NCI-H526 treated with DMSO at 0.1 percent for 48 hours (cell line): ENCODE measurements at regions not wholly inside any gene's neighbourhood (a gene's known extent, or its start where the extent isn't known, plus 50 kb on each side); places are given as distances from the start of the nearest gene placed in this dataset.

Experiments
- DNase-seq: peaks from one replicate; lab custom pipeline; 2025; lab: John Stamatoyannopoulos, UW

DNA sequence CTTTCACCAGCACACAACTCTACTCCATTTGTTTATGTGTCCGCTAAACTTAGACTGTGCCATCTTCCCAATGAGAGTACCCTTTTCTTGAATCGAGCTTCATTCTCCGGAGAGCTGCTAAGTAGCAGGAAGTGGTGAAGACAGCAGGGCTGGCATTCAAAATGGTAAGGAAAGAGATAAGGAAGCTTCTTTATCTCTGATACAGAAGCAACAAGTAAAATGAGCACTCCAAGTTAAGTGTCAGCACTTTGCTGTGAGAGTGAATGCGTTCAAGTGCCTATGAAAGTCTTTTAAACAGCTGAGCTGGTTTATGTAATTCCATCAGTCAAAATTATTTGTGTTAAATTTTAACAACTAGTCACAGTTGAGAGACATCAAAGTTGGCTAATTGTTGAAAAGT, 386.8 kb upstream of the PTPRD start:
- DNase-seq: no peak

DNA sequence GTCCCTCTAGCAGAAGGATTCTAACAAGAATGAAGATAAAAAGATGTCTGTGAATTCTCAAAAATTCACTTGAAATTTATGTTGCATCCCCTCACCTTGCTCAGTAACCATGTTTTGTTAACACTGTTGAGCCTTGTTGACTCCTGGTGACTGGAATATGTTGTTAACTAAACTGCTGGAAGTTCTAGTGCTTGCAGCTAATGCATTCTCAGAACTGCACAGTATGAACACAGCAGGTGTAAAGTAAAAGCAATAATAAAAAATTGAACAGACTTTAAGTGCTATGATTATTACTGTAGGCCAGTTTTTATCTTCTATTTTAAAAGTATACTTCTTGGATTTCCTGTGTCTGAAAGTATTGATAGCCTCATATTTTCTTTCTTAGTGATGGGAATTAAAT, 388.7 kb upstream of the PTPRD start:
- no peak for DNase-seq

DNA sequence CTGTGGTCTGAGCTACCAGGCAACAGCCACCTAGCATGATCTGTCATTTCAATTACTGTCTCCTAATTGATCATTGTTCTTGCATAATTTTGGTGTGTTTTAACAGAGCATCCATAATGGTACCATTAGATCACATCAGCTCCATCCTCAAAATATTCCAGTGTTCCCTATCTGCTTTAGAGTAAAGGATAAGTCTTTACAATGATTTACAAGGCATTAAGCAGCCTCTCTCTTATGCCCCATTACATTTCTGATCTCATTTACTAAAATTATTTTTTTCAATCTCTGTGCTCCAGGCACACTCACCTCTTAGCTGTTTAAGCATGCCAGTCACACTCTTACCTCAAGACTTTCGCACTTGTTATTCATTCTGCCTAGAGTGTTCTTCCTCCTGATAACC, 389.9 kb upstream of the PTPRD start:
- no peak for DNase-seq

DNA sequence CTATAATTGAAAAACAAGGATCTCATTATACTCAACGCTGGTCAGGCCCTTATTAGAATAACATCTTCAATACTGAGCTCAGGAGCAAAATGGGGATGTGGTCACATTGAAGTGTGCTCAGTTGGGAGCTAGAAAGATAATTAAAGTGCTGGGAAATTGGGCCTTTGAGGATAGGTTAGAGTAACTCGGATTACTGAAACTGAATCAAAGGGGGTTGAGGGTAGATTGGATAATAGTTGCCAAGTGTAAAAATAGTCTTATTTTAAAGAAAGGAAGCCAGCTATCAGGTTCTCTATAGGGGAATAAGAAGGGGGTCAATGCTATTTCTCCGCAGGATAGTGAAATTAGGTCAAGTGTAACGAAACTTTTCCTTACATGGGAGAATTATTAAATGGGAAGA, 391.0 kb upstream of the PTPRD start:
- DNase-seq: no peak

DNA sequence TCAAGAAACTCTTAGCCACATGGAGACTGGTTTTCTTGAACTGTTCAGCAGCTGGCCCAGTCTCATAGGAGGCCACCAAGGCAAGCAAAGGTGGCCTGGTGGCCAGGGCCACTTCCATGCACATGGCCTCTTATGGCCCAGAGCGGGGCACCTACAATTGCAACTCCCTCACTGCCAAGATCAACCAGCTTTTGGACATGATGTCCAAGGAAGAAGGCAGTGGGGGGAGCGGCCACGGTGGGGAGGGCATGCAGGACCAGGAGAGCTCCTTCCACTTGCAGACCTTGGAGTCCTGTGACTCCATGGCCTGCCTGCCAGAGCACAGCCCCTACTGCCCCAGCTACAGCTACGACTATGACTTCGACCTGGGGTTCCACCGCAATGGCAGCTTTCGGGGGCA, 398.9 kb upstream of the PTPRD start:
- DNase-seq: no peak

DNA sequence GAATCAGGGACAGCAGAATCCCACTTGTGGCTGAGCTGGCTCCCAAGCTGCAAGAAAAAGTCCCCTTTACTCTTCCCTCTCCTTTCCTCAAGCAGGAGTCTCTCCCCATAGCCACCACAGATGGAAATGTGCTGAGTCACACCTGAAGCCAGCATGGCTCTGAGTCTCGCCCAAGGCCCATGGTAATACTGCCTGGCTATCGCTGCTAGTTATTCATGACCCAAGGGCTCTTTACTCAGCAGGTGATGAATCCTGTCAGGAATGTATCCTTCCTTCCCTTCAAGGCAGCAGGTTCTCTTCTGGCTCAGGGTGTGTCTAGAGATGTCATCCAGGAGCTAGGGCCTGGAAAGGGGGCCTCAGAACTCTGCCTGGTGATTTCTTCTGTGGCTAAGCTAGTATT, 403.3 kb upstream of the PTPRD start:
- no peak for DNase-seq

DNA sequence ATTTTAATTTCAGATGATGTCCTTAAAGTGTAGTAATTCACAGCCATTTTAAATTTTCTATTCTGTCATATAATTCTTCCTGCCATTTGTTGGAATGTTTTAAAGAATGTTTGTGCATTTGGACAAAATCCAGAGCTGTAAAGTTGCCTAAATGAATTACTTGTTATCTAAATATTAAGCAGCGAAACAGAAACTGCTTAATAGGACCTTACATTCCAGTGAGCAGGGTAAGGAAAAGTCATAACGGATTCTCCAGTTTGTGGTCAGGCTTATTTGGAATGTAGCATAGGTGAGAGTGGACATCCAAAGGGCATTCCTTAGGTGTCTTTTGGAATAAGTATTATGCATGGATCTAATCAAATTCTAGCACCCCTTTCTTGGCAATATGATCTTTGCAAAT, 410.4 kb upstream of the PTPRD start:
- no peak for DNase-seq

DNA sequence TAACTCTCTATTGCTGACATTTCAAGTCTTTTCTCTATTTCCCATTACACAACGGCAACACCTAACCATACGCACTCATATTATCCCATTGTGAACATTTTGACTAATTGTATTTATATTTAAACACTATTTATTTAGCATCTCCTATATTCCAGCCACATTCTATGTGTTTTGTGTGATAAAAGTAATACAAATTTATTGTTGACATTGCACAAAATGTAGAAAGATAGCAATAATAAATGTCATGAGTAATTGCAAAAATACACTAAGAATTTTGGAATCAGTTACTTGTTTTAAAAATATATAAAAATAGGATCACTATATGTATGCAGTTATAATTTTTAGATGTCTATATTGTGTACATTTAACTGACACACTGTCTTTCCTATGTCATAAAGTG, 413.0 kb upstream of the PTPRD start:
- no peak for DNase-seq

DNA sequence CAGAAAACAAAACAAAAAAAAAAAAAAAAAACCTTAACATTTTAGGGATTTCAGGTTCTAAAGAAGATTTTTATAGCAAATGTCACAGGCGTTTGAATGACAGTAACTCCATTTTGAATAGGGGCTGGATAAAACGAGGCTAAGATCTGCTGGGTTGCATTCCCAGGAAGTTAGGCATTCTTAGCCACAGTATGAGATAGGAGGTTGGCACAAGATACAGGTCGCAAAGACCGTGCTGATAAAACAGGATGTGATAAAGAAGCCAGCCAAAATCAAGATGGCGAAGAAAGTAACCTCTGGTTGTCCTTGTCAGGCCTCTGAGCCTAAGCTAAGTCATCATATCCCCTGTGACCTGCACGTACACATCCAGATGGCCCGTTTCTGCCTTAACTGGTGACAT, 425.6 kb upstream of the PTPRD start:
- DNase-seq: no peak

DNA sequence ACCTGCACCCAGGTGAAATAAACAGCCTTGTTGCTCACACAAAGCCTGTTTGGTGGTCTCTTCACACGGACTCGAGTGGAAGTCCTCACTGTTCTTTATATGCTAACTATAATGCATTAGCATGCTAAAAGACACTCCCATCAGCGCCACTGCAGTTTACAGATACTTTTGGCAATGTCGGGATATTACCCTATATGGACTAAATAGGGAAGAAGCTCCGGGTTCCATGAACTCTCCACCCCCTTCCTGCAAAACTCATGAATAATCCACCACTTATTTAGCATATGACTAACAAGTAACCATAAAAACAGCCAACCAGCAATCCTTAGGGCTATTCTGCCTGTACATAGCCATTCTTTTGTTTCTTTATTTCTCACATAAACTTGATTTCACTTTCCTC, 426.2 kb upstream of the PTPRD start:
- DNase-seq: no peak

DNA sequence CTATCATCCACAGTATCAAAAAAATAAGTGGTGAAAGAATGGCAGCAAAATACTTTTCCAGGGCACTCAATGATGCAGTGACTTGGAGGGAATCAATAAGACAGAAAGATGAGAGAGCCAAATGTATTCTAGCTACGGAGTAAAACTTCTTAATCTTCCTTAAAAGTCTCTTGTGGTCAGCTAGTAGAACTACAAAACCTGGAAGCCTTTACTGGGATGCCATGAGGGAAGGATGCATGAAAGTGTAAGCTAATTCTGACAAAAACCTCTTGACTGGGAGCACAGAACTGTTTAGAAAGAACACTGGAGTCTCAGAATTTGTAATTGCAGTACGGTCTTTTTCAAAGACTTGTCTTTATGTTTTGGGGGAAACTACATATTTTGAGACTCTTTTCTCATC, 432.8 kb upstream of the PTPRD start:
- no peak for DNase-seq

DNA sequence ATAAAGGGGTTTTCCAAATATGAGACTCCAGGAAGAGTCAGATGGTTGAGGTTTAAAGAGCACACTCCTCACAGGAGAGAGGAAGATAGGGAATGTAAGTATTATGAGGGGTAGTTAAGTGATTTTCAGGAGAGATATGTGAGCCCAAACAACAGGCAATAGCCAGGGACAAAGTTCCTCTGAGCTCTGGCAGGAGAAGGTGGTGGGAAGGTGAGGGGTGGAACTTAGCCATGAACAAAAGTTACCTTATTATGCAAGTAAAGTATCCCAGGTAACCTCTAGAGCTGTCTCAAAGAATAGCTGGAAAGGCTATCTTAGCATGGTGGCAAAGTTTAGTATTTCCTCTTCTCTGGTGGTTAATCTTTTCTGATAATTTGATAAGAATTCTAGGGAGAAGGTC, 450.5 kb upstream of the PTPRD start:
- no peak for DNase-seq

DNA sequence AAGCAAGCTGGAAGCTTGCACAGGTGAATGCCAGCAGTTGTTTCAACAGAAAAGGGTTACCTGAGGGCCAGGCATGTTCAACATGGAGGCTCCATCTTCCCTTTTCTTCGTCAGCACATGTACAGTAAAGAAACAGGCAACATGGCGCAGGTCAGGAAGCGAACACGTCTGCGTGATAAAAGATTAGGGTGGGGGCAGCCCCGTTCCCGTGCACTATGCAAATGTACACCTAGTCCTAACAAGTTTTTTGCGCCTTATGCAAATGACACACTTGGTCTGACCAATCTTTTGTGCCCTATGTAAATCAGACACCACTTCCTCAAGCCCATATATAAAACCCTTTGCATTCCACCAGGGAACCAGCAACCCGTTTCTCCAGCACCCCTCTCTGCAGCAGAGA, 452.1 kb upstream of the PTPRD start:
- peak; percentile 77 for DNase-seq

DNA sequence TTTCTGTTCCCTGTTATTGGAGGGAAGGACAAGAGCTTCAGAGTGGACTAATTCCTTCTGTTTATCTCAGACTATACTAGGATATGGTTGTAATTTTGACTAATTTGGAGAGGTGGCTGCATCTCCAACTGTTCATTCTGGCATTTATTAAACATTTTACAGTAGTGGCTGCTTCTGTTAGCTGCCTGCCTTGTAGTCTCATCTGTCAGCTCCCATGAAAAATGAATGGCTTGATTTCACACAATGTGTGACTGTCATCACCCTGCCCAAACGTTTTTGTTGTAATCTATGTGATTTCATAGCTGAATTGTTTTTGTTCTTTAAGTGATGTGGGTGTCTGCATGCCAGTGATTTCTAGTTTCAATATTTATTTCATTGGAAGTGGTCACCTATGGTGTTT, 459.4 kb upstream of the PTPRD start:
- DNase-seq: no peak

DNA sequence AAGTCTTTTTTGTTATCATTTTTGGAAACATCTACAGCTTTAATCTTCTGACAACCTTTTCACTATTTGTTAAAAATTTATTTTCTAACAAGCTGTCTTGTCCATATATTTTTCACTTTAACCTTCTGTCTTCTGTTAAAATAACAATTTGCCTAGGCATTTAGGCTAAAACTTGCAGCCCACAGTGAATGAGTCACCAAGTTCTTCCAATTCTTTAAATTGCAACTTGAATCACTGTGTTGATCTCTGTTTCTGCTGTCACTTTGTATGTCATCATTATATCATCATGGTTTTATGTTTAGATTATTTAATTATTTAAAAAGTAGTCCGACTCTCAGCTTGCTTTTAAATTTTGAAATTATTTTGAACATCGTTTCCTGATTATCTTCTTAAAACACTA, 473.8 kb upstream of the PTPRD start:
- DNase-seq: no peak

DNA sequence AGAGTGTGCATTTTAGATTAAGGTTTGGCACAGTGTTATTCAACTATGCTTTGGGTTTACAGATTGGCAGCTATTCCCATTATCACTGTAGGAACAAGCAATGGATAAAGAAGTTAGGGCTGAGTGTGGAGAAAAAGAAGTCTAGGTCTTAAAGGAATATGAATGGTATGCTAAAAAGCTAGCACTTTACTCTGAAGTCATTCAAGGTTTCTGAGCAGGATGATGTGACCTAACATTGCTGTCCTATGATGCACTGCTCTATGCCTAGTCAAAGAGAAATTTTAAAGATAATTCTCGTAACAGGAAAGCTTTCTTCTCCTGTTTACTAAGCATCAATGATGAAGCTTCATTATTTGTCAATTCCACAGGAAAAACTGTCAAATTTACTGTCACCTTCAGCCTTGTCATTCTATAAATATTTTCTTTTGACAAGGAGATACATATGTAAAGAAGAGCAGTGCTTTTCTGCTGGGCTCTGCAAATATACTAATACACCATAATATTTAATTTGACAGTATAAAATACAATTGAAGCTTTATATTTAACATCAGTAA, 476.1 kb upstream of the PTPRD start:
- no peak for DNase-seq

DNA sequence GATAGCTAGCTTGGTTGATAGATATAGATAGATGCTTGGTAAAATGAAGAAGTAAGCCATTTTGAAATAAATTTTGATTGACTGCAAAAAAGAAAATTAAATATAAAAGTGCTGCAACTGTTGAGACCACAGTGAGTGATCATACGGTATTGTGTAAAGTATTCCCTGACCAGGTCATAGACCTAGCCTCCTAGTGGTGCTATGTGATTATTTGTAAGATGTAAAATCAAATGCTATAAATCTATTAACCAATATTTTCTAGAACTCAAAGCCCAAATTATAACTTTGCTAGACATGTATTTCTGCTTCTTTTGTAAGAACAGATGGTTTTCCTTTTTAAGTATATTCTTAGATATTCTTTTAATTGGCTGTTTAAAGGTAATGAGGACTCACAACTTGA, 480.2 kb upstream of the PTPRD start:
- no peak for DNase-seq

DNA sequence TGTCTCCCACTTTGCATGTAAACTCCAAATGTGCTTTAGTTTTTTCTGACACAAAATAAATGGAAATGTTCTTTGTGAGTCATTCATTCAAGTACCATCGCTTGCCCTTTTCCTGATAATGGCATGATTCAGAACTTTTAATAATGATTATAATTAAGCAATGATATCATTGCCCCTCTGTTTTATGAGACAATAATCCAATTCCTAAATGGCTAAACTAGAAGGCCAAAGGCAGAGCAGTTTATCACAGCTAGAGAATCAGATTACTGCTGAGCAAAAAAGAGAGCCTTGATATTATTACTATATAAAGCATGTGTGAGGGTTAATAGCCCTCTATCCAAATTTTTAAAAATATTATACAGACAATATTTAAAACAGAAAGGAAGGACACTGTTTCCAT, 484.2 kb upstream of the PTPRD start:
- DNase-seq: no peak

DNA sequence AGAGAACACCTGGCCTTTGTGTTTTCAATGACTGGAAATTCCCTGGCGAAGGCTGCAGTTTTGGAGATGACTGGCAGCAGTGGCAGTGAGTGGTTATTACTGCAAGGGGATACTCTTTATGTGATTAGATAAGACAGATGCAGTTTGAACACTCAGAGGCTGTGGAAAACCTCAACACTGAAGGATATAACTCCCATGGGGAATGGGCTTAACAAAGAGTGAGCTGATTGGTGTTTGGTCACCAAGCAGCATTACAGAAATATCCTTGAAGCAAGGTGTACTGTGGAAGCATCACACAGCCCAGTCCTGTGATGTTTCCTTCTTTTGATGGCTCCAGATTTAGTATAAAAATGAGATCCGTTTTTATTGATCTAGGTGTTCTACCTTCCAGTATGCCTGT, 490.7 kb upstream of the PTPRD start:
- DNase-seq: no peak

DNA sequence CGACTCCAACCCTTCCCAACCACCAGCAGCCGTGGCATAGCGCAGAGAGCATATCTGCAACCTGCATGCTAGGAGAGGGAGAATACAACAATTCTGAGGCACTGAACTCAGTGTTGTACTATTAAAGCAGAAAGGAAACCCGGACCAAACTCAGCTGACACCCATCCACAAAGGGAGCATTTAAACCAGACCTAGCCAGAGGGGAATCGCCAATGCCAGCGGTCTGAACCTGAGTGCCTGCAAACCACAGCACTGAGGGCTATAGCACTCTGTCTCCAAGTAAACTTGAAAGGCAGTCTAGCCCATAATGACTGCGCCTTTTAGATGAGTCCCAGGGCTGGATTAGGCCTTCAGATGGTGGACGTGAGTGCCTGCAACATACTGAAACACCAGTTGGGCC, 494.4 kb upstream of the PTPRD start:
- no peak for DNase-seq

DNA sequence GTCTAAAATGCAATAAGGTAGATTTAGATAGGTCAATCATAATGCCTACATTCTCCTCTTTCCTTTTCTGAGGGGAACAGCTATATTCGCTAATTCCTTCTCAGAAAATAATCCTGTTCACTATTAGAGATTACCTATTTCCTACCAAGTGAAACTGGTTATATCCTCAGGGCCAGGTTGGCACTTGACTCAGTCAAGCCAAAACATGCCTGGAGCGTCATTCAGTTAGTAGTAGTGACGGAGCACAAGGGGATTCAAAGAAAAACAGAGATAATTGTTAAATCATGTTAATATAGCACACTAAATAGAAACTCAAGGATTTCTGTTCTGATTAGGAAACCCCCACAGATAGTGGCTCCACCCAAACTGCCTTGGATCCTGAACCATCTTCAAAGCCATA, 515.4 kb upstream of the PTPRD start:
- no peak for DNase-seq

DNA sequence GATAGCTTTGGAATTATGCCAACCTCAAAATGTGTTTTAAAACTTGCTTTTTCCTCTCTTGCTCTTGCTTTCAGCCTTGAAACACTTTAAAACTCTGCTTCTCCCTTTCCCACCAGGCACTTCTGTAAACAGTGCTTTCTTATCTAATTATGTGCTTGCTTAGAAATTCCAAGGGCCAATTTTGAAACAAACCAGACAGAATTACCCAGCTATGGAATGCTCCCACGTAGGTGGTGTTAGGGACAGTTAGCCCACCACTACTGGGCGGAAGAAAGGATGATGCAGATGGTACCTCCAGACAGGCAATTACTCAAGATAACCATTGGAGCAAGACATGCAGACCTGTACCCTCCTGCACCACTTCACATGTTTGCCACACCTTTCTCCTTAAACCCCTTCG, 523.0 kb upstream of the PTPRD start:
- DNase-seq: no peak

DNA sequence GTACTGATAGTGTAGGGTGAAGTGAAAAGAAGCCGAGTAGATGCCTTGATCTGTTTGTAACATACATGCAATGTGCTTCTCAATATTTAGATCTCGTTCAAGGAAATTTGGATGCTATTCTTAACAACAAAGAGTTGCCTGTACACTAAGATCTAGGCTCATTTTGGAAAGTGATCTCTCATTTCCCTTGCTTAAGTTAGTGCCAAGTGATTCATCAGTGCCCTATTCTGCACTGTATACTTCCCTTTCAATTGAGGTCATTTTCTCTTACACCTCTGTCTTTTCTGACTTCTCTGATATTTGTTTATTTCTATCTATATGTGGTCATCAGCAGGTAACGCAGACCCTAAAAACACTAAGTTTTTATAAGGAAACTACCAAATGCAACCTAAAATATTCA, 528.6 kb upstream of the PTPRD start:
- DNase-seq: no peak

DNA sequence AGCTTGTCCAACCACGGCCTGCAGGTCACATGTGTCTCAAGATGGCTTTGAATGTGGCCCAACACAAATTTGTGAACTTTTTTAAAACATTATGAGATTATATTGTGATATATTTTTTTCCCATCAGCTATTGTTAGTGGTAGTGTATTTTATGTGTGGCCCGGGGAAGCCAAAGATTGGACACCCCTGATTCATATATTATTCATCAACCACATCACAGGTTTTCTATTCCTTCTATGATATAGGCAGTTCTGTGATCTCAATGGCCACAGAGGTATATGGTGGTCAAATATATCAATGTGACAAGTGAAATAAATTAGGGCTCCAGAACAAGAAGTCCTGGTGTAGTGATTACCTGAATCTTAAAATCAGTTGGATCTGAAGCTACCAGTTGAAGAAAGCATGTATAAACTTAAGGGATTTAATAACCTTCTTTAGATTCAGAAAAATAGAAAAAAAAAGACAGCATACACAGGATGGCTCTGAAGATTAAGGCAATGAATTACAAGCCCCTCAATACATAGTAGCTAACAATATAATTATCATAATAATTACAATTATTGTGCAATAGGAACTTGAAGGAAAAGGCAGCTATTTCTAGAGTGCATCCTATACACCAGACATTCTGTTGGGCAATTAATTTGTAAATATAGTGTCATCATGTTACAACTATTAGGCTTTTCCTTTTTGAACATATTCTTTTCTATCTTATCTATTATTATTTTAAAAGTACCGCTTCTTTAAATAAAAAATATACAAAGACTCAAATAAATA, 530.4 kb upstream of the PTPRD start:
- no peak for DNase-seq
